GM12891 (cell line): ENCODE measurements at regions not wholly inside any gene's neighbourhood (a gene's known extent, or its start where the extent isn't known, plus 50 kb on each side); places are given as distances from the start of the nearest gene placed in this dataset.
"Not testable (repeated sequence)": the region's sequence is repeated elsewhere in the genome, so short reads cannot be mapped to it uniquely, and the experiment has no call there.

ENCODE experiments used
- DNase-seq: peaks from one replicate; pipeline ENCODE4 v3.0.0; 2011; ENCODE audit warnings: low spot score; ENCODE audit not compliant: insufficient read length
- FAIRE-seq: peaks from 2 replicates; lab custom pipeline; 2011; peaks lifted over from hg19 to GRCh38; lab: Jason Lieb, UNC
- PAX5 ChIP-seq: IDR thresholded peaks from 2 replicates; pipeline ENCODE4 v1.6.1; 2011; ENCODE audit warnings: low read length, moderate library complexity, mild to moderate bottlenecking; ENCODE audit not compliant: insufficient read depth, severe bottlenecking
- POLR2A ChIP-seq: IDR thresholded peaks from 2 replicates; pipeline ENCODE4 v1.6.1; 2011; ENCODE audit warnings: low read depth, low read length, control low read depth
- POLR2AphosphoS5 ChIP-seq: IDR thresholded peaks from 2 replicates; pipeline ENCODE4 v1.6.1; 2011; ENCODE audit warnings: low read depth, low read length, control low read depth
- POU2F2 ChIP-seq: IDR thresholded peaks from 2 replicates; pipeline ENCODE4 v1.6.1; 2011; ENCODE audit warnings: low read depth, mild to moderate bottlenecking, control low read depth, low read length, moderate library complexity
- SPI1 ChIP-seq: IDR thresholded peaks from 2 replicates; pipeline ENCODE4 v1.6.1; 2011; ENCODE audit warnings: low read depth, low read length, control low read depth
- TAF1 ChIP-seq: IDR thresholded peaks from 2 replicates; pipeline ENCODE4 v1.6.1; 2011; ENCODE audit warnings: low read depth, low read length, control low read depth

- no peak for FAIRE-seq
- no peak for TF ChIP-seq TAF1
- no peak for TF ChIP-seq POLR2AphosphoS5
- no peak for TF ChIP-seq SPI1
- TF ChIP-seq PAX5 = no peak
- TF ChIP-seq POU2F2 = no peak
- TF ChIP-seq POLR2A = no peak
Observed at GRCh38 chr4:92234393-92235176, 69.2 kb upstream of the GRID2 start.

GRCh38 chr4:92235731-92236130 lies 68.0 kb upstream of the GRID2 start:
- TF ChIP-seq POLR2AphosphoS5 (no peak), SPI1 (no peak), TAF1 (no peak), POLR2A (no peak), PAX5 (no peak), POU2F2 (no peak)
- FAIRE-seq (no peak), DNase-seq (no peak)

More at GRCh38 chr4:92234393-92235176, 69.2 kb upstream of the GRID2 start:
- no peak for DNase-seq

GRCh38 chr4:92236877-92237276 lies 66.9 kb upstream of the GRID2 start:
- DNase-seq = no peak
- no peak for FAIRE-seq
- TF ChIP-seq POU2F2 (no peak), TAF1 (no peak), SPI1 (no peak), POLR2A (no peak), PAX5 (no peak), POLR2AphosphoS5 (no peak)

GRCh38 chr4:92237559-92237958 lies 66.2 kb upstream of the GRID2 start:
- TF ChIP-seq POU2F2 (no peak), POLR2A (no peak), SPI1 (no peak), PAX5 (no peak), POLR2AphosphoS5 (no peak), TAF1 (no peak)
- no peak for DNase-seq
- no peak for FAIRE-seq

- no peak for DNase-seq
- no peak for FAIRE-seq
- TF ChIP-seq SPI1 = no peak
- no peak for TF ChIP-seq PAX5
- no peak for TF ChIP-seq POLR2A
- TF ChIP-seq POU2F2 = no peak
- TF ChIP-seq TAF1 = no peak
- no peak for TF ChIP-seq POLR2AphosphoS5
Observed at GRCh38 chr4:92241094-92241493, 62.7 kb upstream of the GRID2 start.

- no peak for DNase-seq
- no peak for FAIRE-seq
- TF ChIP-seq SPI1 (no peak), PAX5 (no peak), POU2F2 (no peak)
Observed at GRCh38 chr4:92246384-92246783, 57.4 kb upstream of the GRID2 start.

GRCh38 chr4:92249541-92249940 lies 54.2 kb upstream of the GRID2 start:
- TF ChIP-seq PAX5 (no peak), TAF1 (no peak), POU2F2 (no peak), POLR2AphosphoS5 (no peak), SPI1 (no peak), POLR2A (no peak)
- FAIRE-seq (no peak), DNase-seq (no peak)

GRCh38 chr4:92251711-92252110 lies 52.1 kb upstream of the GRID2 start:
- FAIRE-seq (no peak), DNase-seq (no peak)
- TF ChIP-seq POLR2A = no peak
- TF ChIP-seq POU2F2 = no peak
- no peak for TF ChIP-seq SPI1
- no peak for TF ChIP-seq TAF1
- no peak for TF ChIP-seq POLR2AphosphoS5
- no peak for TF ChIP-seq PAX5

GRCh38 chr4:92252358-92252757 lies 51.4 kb upstream of the GRID2 start:
- not testable (repeated sequence) for FAIRE-seq, DNase-seq

GRCh38 chr4:92252846-92253245 lies 50.9 kb upstream of the GRID2 start:
- TF ChIP-seq TAF1 (no peak), POU2F2 (no peak), POLR2A (no peak), SPI1 (no peak), POLR2AphosphoS5 (no peak), PAX5 (no peak)
- no peak for FAIRE-seq
- DNase-seq = no peak
